GM12891 (cell line): ENCODE measurements at regions not wholly inside any gene's neighbourhood (a gene's known extent, or its start where the extent isn't known, plus 50 kb on each side); places are given as distances from the start of the nearest gene placed in this dataset.
"Not testable (repeated sequence)": the region's sequence is repeated elsewhere in the genome, so short reads cannot be mapped to it uniquely, and the experiment has no call there.

ENCODE experiments used
- DNase-seq: peaks from one replicate; pipeline ENCODE4 v3.0.0; 2011; ENCODE audit warnings: low spot score; ENCODE audit not compliant: insufficient read length
- FAIRE-seq: peaks from 2 replicates; lab custom pipeline; 2011; peaks lifted over from hg19 to GRCh38; lab: Jason Lieb, UNC
- PAX5 ChIP-seq: IDR thresholded peaks from 2 replicates; pipeline ENCODE4 v1.6.1; 2011; ENCODE audit warnings: low read length, moderate library complexity, mild to moderate bottlenecking; ENCODE audit not compliant: insufficient read depth, severe bottlenecking
- POLR2A ChIP-seq: IDR thresholded peaks from 2 replicates; pipeline ENCODE4 v1.6.1; 2011; ENCODE audit warnings: low read depth, low read length, control low read depth
- POLR2AphosphoS5 ChIP-seq: IDR thresholded peaks from 2 replicates; pipeline ENCODE4 v1.6.1; 2011; ENCODE audit warnings: low read depth, low read length, control low read depth
- POU2F2 ChIP-seq: IDR thresholded peaks from 2 replicates; pipeline ENCODE4 v1.6.1; 2011; ENCODE audit warnings: low read depth, mild to moderate bottlenecking, control low read depth, low read length, moderate library complexity
- SPI1 ChIP-seq: IDR thresholded peaks from 2 replicates; pipeline ENCODE4 v1.6.1; 2011; ENCODE audit warnings: low read depth, low read length, control low read depth
- TAF1 ChIP-seq: IDR thresholded peaks from 2 replicates; pipeline ENCODE4 v1.6.1; 2011; ENCODE audit warnings: low read depth, low read length, control low read depth

DNA sequence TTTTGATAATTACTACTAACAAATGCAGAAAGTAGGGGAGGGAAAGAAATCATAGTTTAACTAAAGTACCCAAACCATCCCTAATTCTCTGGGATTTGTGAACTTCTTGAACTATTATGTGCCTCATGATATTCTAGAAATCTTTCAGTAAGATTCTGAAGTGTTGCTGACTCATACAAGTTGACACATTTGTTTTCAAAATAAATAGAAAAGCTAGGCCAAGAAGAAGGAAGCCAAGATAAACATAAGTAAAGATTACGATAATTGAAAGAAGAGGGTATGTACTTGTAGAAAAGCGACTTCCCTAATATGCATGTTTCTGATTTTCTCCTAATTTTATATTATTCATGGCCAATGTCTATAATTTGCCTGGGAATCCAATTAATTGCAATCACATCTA is 140.7 kb downstream of the TMSB4Y start:
- FAIRE-seq = no peak
- no peak for DNase-seq
- no peak for TF ChIP-seq PAX5
- no peak for TF ChIP-seq POLR2A
- TF ChIP-seq POU2F2 = no peak
- TF ChIP-seq POLR2AphosphoS5 = no peak
- TF ChIP-seq SPI1 = no peak
- TF ChIP-seq TAF1 = no peak

DNA sequence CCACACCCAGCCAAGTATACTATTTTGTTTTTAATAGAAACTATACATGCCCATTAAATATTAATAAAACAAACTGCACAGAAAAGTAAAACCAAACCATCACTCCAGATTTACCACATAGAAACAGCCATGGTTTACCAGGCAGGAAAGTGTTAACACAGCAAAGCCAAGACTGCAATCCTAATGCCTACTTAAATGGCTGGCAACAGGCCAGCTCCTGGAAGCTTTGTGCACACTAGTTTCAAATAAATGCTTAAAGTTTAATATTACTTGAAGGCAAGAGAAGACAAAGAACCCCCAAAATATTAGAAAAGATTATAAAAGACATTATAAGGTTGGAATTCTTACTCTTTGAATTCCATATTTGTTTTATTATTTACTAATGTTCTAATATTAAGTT is 141.0 kb downstream of the VCY start:
- FAIRE-seq (no peak), DNase-seq (no peak)
- TF ChIP-seq SPI1 = no peak
- TF ChIP-seq POLR2A = no peak
- TF ChIP-seq PAX5 = no peak
- TF ChIP-seq POLR2AphosphoS5 = no peak
- no peak for TF ChIP-seq TAF1
- no peak for TF ChIP-seq POU2F2

DNA sequence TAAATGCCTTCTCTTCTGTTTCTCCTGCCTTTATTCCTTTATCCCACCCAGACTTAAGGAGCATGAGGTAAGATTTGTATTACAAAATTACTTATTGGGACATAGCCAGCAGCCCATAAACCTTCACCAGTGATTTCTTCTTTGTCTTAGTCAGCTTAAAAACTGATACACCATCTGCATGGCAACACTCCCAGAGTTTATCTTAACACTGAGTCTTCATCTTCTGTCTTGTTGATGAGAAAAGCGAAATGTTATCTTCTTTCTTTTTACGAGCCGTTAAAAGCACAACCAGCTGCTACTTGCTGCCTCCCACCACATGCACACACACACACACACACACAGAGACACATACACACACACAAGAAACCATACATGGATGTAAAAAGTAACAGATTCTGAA is 116.7 kb downstream of the VCY start:
- no peak for TF ChIP-seq TAF1
- no peak for TF ChIP-seq POLR2AphosphoS5
- FAIRE-seq = no peak
- no peak for DNase-seq

DNA sequence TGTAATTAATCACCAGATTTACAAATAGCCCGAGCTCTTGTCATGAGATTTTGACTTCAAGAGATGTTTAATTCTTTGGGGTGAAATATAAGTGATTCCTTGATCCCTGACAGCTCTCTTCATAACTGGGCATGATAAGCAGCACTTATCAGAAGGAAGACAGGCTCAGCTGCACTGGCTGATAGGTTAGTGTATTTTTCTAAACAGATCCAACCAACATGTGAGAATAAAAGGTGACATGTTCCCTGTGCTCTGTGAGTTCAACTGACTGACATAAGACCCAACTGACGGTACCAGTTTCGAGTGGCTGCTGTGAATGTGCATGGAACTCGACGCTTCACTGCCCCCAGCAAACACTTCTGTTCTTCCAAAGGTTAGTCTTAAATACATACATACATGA is 114.8 kb downstream of the VCY start:
- TF ChIP-seq POLR2A (no peak), TAF1 (no peak), SPI1 (no peak), PAX5 (no peak), POU2F2 (no peak), POLR2AphosphoS5 (no peak)
- FAIRE-seq (no peak), DNase-seq (no peak)

- no peak for FAIRE-seq
- no peak for TF ChIP-seq POLR2AphosphoS5
- no peak for TF ChIP-seq POLR2A
- no peak for TF ChIP-seq POU2F2
- TF ChIP-seq SPI1 = no peak
- TF ChIP-seq TAF1 = no peak
- TF ChIP-seq PAX5 = no peak
- no peak for DNase-seq
These were observed 113.6 kb downstream of the VCY start for GRCh38 chrY:13872696-13873095.

DNA sequence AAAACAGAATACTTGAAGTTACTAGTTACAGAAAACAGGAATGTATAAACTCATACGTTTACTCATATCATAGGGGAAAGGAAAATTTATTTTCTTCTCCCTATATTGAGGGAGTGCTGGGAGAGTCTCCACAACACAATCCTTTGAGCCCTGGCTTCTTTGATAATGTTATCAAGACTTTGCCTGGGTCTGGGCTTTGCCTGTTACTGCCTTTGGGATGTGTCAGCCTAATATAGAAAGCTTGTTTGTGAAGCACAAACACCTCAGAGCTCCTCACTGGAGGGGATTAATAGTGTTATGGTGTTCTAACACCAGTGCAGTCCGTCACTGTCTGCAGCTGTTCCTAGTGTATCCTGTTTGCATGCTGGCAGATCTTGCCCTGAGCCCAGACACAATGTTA is 107.8 kb downstream of the VCY start:
- FAIRE-seq (no peak), DNase-seq (no peak)
- no peak for TF ChIP-seq SPI1
- no peak for TF ChIP-seq POLR2A
- no peak for TF ChIP-seq POU2F2
- TF ChIP-seq PAX5 = no peak
- TF ChIP-seq TAF1 = no peak
- TF ChIP-seq POLR2AphosphoS5 = no peak

DNA sequence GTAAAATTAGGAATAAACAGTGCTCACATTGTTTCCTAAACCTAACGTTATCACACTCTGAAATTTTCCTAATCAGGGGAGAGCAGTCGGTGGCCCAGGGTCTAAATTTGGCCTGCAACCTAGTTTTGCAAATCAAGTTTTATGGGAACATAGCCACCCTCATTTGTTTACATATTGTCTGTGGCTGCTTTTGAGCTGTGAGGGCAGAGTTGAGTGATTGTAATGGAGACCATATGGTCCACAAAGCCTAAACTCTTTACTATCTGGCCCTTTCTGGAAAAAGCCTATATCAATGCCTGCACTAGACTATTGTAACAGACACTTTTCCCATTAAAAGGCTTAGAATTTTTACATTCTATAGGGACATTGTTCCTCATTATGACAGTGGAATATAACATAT is 105.2 kb downstream of the VCY start:
- FAIRE-seq (no peak), DNase-seq (no peak)
- TF ChIP-seq POU2F2 (no peak), POLR2AphosphoS5 (no peak), POLR2A (no peak), PAX5 (no peak)

- TF ChIP-seq POU2F2 (no peak), TAF1 (no peak), SPI1 (no peak)
- DNase-seq (no peak), FAIRE-seq (no peak)
These were observed 103.4 kb downstream of the VCY start for GRCh38 chrY:13882829-13883228.

DNA sequence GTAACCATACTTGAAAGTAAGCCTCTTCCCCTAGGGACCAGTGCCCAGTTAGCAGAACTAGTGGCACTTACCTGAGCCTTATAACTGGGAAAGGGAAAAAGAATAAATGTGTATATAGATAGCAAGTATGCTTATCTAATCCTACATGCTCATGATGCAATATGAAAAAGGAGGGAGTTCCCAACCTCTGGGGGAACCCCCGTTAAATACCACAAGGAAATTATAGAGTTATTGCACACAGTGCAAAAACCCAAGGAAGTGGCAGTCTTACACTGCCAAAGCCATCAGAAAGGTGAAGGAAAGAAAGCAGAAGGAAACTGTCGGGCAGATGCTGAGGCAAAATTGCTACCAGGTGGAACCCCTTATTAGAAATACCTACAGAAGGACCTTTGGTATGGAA is 92.2 kb downstream of the VCY start:
- peak; percentile 48 for FAIRE-seq
- DNase-seq = not testable (repeated sequence)

- DNase-seq (no peak), FAIRE-seq (no peak)
- TF ChIP-seq SPI1 = no peak
- no peak for TF ChIP-seq POLR2A
- no peak for TF ChIP-seq TAF1
- no peak for TF ChIP-seq PAX5
- TF ChIP-seq POU2F2 = no peak
- TF ChIP-seq POLR2AphosphoS5 = no peak
These were observed 78.5 kb downstream of the VCY start for GRCh38 chrY:13907736-13908135.

DNA sequence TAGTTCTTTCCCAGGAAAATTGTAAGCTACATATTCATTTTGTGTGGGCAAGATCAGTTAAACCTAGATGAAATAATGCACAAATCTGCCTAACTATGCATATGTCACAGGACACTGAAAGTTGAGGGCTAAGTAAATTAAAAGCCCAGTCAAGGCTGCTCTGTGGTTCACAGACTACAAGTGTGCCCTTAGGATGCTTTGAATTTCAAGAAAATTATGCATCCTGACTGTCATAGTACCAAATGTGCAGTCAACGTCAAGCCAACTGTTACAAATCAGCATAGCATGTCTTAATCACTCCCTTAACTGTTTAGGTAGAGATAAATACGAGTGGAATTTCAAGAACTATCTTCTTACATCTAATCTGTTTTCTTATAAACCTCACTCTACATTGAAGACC is 55.8 kb downstream of the VCY start:
- not testable (repeated sequence) for DNase-seq, FAIRE-seq
